GM18519 (cell line): ENCODE measurements at regions not wholly inside any gene's neighbourhood (a gene's known extent, or its start where the extent isn't known, plus 50 kb on each side); places are given as distances from the start of the nearest gene placed in this dataset.
"Not testable (repeated sequence)": the region's sequence is repeated elsewhere in the genome, so short reads cannot be mapped to it uniquely, and the experiment has no call there.

ENCODE experiments used
- ATAC-seq: cut with Tn5 transposase; IDR thresholded peaks from one replicate; pipeline ENCODE4 v1.9.1; 2021; ENCODE audit warnings: mild to moderate bottlenecking, moderate library complexity; ENCODE audit not compliant: unreplicated experiment, low FRiP score

GRCh38 chr4:123666486-123666885 lies 269.9 kb downstream of the SPRY1 start:
- no peak for ATAC-seq

- ATAC-seq, result no peak
Observed at GRCh38 chr4:123667496-123667895, 270.9 kb downstream of the SPRY1 start.

- no peak for ATAC-seq
Observed at GRCh38 chr4:123667991-123668390, 271.4 kb downstream of the SPRY1 start.

- ATAC-seq, result peak; percentile 94
Observed at GRCh38 chr4:123671636-123672404, 275.2 kb downstream of the SPRY1 start.

- no peak for ATAC-seq
Observed at GRCh38 chr4:123672987-123673386, 276.4 kb downstream of the SPRY1 start.

- no peak for ATAC-seq
Observed at GRCh38 chr4:123673971-123674370, 277.4 kb downstream of the SPRY1 start.

- no peak for ATAC-seq
Observed at GRCh38 chr4:123674762-123675465, 278.3 kb downstream of the SPRY1 start.

- ATAC-seq, result no peak
Observed at GRCh38 chr4:123675567-123675966, 279.0 kb downstream of the SPRY1 start.

GRCh38 chr4:123676071-123676889 lies 279.7 kb downstream of the SPRY1 start:
- ATAC-seq, result no peak

GRCh38 chr4:123676890-123677229 lies 280.3 kb downstream of the SPRY1 start:
- no peak for ATAC-seq

- ATAC-seq, result no peak
Observed at GRCh38 chr4:123682931-123683330, 286.3 kb downstream of the SPRY1 start.

GRCh38 chr4:123684937-123685336 lies 288.3 kb downstream of the SPRY1 start:
- not testable (repeated sequence) for ATAC-seq

- ATAC-seq, result not testable (repeated sequence)
Observed at GRCh38 chr4:123695531-123695930, 298.9 kb downstream of the SPRY1 start.

GRCh38 chr4:123696687-123697086 lies 300.1 kb downstream of the SPRY1 start:
- ATAC-seq, result no peak

- ATAC-seq, result no peak
Observed at GRCh38 chr4:123698556-123698955, 302.0 kb downstream of the SPRY1 start.

GRCh38 chr4:123699880-123700771 lies 303.5 kb downstream of the SPRY1 start:
- ATAC-seq, result no peak

- no peak for ATAC-seq
Observed at GRCh38 chr4:123701131-123701575, 304.6 kb downstream of the SPRY1 start.

- ATAC-seq, result no peak
Observed at GRCh38 chr4:123705419-123705818, 308.8 kb downstream of the SPRY1 start.

- no peak for ATAC-seq
Observed at GRCh38 chr4:123706973-123707372, 310.4 kb downstream of the SPRY1 start.

GRCh38 chr4:123708902-123709301 lies 312.3 kb downstream of the SPRY1 start:
- ATAC-seq, result no peak
